ENCODE measurements at regions not wholly inside any gene's neighbourhood (a gene's known extent, or its start where the extent isn't known, plus 50 kb on each side); places are given as distances from the start of the nearest gene placed in this dataset.

- Histone ChIP-seq H3K27ac (ENCODE audit: insufficient read depth, low read length, poor library complexity, severe bottlenecking) (no peak overlapping the region), H3K4me3 (ENCODE audit: insufficient read depth, low read depth, low read length, poor library complexity, severe bottlenecking) (no peak overlapping the region), H3K4me1 (ENCODE audit: control insufficient read depth, insufficient read depth, low read length, poor library complexity, severe bottlenecking) (no peaks in the 10 kb centered on the region), H3K27me3 (replicated peaks; ENCODE audit: control insufficient read depth, insufficient read depth, low read length, poor library complexity, severe bottlenecking) (no peaks in the 10 kb centered on the region), H3K9me3 (ENCODE audit: control insufficient read depth, low read length) (no peaks in the 10 kb centered on the region), H3K36me3 (ENCODE audit: control insufficient read depth, insufficient read depth, low read length) (no peaks in the 10 kb centered on the region)
- DNase-seq: no peak
Measured at GRCh38 chr2:198476007-198476406, 671.6 kb downstream of the PLCL1 start.

GRCh38 chr2:198471291-198471690, 666.9 kb downstream of the PLCL1 start:
- Histone ChIP-seq H3K27me3 (replicated peaks; ENCODE audit: control insufficient read depth, insufficient read depth, low read length, poor library complexity, severe bottlenecking) (no peaks in the 10 kb centered on the region), H3K27ac (ENCODE audit: insufficient read depth, low read length, poor library complexity, severe bottlenecking) (no peak overlapping the region), H3K4me3 (ENCODE audit: insufficient read depth, low read depth, low read length, poor library complexity, severe bottlenecking) (no peak overlapping the region), H3K9me3 (ENCODE audit: control insufficient read depth, low read length) (no peaks in the 10 kb centered on the region), H3K36me3 (ENCODE audit: control insufficient read depth, insufficient read depth, low read length) (no peaks in the 10 kb centered on the region), H3K4me1 (ENCODE audit: control insufficient read depth, insufficient read depth, low read length, poor library complexity, severe bottlenecking) (no peaks in the 10 kb centered on the region)
- no peak for DNase-seq

GRCh38 chr2:198468136-198468535, 663.7 kb downstream of the PLCL1 start:
- no peak for DNase-seq
- Histone ChIP-seq H3K4me3 (ENCODE audit: insufficient read depth, low read depth, low read length, poor library complexity, severe bottlenecking) (no peak overlapping the region), H3K27me3 (replicated peaks; ENCODE audit: control insufficient read depth, insufficient read depth, low read length, poor library complexity, severe bottlenecking) (no peaks in the 10 kb centered on the region), H3K4me1 (ENCODE audit: control insufficient read depth, insufficient read depth, low read length, poor library complexity, severe bottlenecking) (no peaks in the 10 kb centered on the region), H3K36me3 (ENCODE audit: control insufficient read depth, insufficient read depth, low read length) (no peaks in the 10 kb centered on the region), H3K27ac (ENCODE audit: insufficient read depth, low read length, poor library complexity, severe bottlenecking) (no peak overlapping the region), H3K9me3 (ENCODE audit: control insufficient read depth, low read length) (no peaks in the 10 kb centered on the region)

GRCh38 chr2:198465970-198466369, 661.6 kb downstream of the PLCL1 start:
- H3K4me1 ChIP-seq (ENCODE audit: control insufficient read depth, insufficient read depth, low read length, poor library complexity, severe bottlenecking): no peaks in the 10 kb centered on the region
- H3K27me3 ChIP-seq (replicated peaks; ENCODE audit: control insufficient read depth, insufficient read depth, low read length, poor library complexity, severe bottlenecking): no peaks in the 10 kb centered on the region
- DNase-seq: no peak

DNA sequence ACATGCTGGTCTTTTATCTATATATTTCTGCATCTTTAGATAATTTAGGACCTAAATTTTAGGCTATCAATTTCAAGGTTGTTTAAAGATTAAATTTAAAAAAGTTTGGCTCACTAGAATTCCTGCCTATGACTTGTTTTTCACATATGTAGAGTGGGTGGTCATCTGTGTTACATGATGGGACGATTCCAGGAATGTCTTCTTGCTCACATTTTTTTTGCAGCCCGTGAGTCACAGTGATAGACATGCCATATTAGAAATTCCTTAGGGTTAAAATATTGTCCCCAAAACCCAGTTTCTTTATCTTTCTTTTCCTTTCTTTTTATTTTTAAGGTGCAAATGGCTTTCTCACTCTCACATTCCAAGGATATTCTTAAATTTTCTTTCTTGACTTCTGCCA, 652.0 kb downstream of the PLCL1 start:
- Histone ChIP-seq H3K27me3 (replicated peaks; ENCODE audit: control insufficient read depth, insufficient read depth, low read length, poor library complexity, severe bottlenecking) (no peaks in the 10 kb centered on the region), H3K36me3 (ENCODE audit: control insufficient read depth, insufficient read depth, low read length) (no peaks in the 10 kb centered on the region), H3K4me1 (ENCODE audit: control insufficient read depth, insufficient read depth, low read length, poor library complexity, severe bottlenecking) (no peaks in the 10 kb centered on the region), H3K9me3 (ENCODE audit: control insufficient read depth, low read length) (no peaks in the 10 kb centered on the region), H3K4me3 (ENCODE audit: insufficient read depth, low read depth, low read length, poor library complexity, severe bottlenecking) (no peak overlapping the region), H3K27ac (ENCODE audit: insufficient read depth, low read length, poor library complexity, severe bottlenecking) (no peak overlapping the region)
- no peak for DNase-seq

More at GRCh38 chr2:198465970-198466369, 661.6 kb downstream of the PLCL1 start:
- Histone ChIP-seq H3K9me3 (ENCODE audit: control insufficient read depth, low read length) (no peaks in the 10 kb centered on the region), H3K27ac (ENCODE audit: insufficient read depth, low read length, poor library complexity, severe bottlenecking) (no peak overlapping the region), H3K4me3 (ENCODE audit: insufficient read depth, low read depth, low read length, poor library complexity, severe bottlenecking) (no peak overlapping the region), H3K36me3 (ENCODE audit: control insufficient read depth, insufficient read depth, low read length) (no peaks in the 10 kb centered on the region)

DNA sequence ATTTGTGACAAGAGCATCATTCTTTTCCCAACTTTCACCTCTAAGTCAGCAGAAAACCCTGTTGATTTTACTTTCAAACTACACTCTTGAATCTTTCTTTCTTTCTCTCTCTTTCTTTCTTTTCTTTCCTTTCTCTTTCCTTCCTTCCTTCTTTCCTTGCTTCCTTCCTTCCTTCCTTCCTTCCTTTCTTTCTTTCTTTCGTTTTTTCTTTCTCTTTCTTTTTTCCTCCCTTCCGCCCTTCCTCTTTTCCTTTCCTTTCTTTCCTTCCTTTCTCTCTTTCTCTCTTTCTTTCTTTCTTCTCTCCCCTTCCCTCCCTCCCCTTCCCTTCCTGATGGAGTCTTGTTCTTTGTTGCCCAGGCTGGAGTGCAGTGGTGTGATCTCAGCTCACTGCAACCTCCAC, 649.5 kb downstream of the PLCL1 start:
- H3K27ac ChIP-seq (ENCODE audit: insufficient read depth, low read length, poor library complexity, severe bottlenecking): no peak overlapping the region
- DNase-seq: no peak
- H3K4me1 ChIP-seq (ENCODE audit: control insufficient read depth, insufficient read depth, low read length, poor library complexity, severe bottlenecking): no peaks in the 10 kb centered on the region
- no peaks in the 10 kb centered on the region for H3K36me3 ChIP-seq (ENCODE audit: control insufficient read depth, insufficient read depth, low read length)
- H3K27me3 ChIP-seq (replicated peaks; ENCODE audit: control insufficient read depth, insufficient read depth, low read length, poor library complexity, severe bottlenecking): no peaks in the 10 kb centered on the region
- no peak overlapping the region for H3K4me3 ChIP-seq (ENCODE audit: insufficient read depth, low read depth, low read length, poor library complexity, severe bottlenecking)
- H3K9me3 ChIP-seq (ENCODE audit: control insufficient read depth, low read length): no peaks in the 10 kb centered on the region

GRCh38 chr2:198452327-198452726, 647.9 kb downstream of the PLCL1 start:
- DNase-seq: no peak
- Histone ChIP-seq H3K27ac (ENCODE audit: insufficient read depth, low read length, poor library complexity, severe bottlenecking) (no peak overlapping the region), H3K9me3 (ENCODE audit: control insufficient read depth, low read length) (no peaks in the 10 kb centered on the region)

GRCh38 chr2:198448789-198449188, 644.4 kb downstream of the PLCL1 start:
- Histone ChIP-seq H3K27ac (ENCODE audit: insufficient read depth, low read length, poor library complexity, severe bottlenecking) (no peak overlapping the region), H3K9me3 (ENCODE audit: control insufficient read depth, low read length) (no peaks in the 10 kb centered on the region), H3K27me3 (replicated peaks; ENCODE audit: control insufficient read depth, insufficient read depth, low read length, poor library complexity, severe bottlenecking) (no peaks in the 10 kb centered on the region), H3K36me3 (ENCODE audit: control insufficient read depth, insufficient read depth, low read length) (no peaks in the 10 kb centered on the region), H3K4me1 (ENCODE audit: control insufficient read depth, insufficient read depth, low read length, poor library complexity, severe bottlenecking) (no peaks in the 10 kb centered on the region), H3K4me3 (ENCODE audit: insufficient read depth, low read depth, low read length, poor library complexity, severe bottlenecking) (no peak overlapping the region)
- DNase-seq: no peak

More at GRCh38 chr2:198452327-198452726, 647.9 kb downstream of the PLCL1 start:
- Histone ChIP-seq H3K27me3 (replicated peaks; ENCODE audit: control insufficient read depth, insufficient read depth, low read length, poor library complexity, severe bottlenecking) (no peaks in the 10 kb centered on the region), H3K36me3 (ENCODE audit: control insufficient read depth, insufficient read depth, low read length) (no peaks in the 10 kb centered on the region), H3K4me3 (ENCODE audit: insufficient read depth, low read depth, low read length, poor library complexity, severe bottlenecking) (no peak overlapping the region), H3K4me1 (ENCODE audit: control insufficient read depth, insufficient read depth, low read length, poor library complexity, severe bottlenecking) (no peaks in the 10 kb centered on the region)

DNA sequence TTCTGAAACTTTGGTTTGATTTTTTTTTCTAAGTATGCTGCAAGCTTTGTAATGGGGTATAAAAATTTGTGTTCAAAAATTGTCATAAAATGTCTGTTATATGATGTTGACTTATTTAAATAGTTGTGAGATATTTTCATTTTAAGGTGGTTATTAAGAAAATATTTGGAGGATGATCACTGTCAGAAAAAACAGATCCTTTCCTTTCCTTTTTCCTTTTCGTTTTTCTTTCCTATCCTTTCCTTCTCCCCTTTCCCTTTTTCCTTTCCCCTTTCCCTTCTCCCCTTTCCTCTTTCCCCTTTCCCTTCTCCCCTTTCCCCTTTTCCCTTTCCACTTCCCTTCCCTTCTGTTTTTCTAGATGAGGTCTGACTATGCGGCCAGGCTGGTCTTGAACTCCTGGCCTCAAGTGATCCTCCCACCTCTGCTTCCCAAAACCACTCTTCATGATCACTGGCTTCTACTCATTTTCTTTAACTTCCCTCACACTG, 640.5 kb downstream of the PLCL1 start:
- Histone ChIP-seq H3K27ac (ENCODE audit: insufficient read depth, low read length, poor library complexity, severe bottlenecking) (no peak overlapping the region), H3K4me3 (ENCODE audit: insufficient read depth, low read depth, low read length, poor library complexity, severe bottlenecking) (no peak overlapping the region), H3K4me1 (ENCODE audit: control insufficient read depth, insufficient read depth, low read length, poor library complexity, severe bottlenecking) (no peaks in the 10 kb centered on the region), H3K27me3 (replicated peaks; ENCODE audit: control insufficient read depth, insufficient read depth, low read length, poor library complexity, severe bottlenecking) (no peaks in the 10 kb centered on the region), H3K9me3 (ENCODE audit: control insufficient read depth, low read length) (no peaks in the 10 kb centered on the region), H3K36me3 (ENCODE audit: control insufficient read depth, insufficient read depth, low read length) (no peaks in the 10 kb centered on the region)
- no peak for DNase-seq

GRCh38 chr2:198441901-198442300, 637.5 kb downstream of the PLCL1 start:
- no peaks in the 10 kb centered on the region for H3K9me3 ChIP-seq (ENCODE audit: control insufficient read depth, low read length)
- H3K27me3 ChIP-seq (replicated peaks; ENCODE audit: control insufficient read depth, insufficient read depth, low read length, poor library complexity, severe bottlenecking): no peaks in the 10 kb centered on the region
- no peak for DNase-seq

GRCh38 chr2:198441246-198441645, 636.9 kb downstream of the PLCL1 start:
- Histone ChIP-seq H3K4me1 (ENCODE audit: control insufficient read depth, insufficient read depth, low read length, poor library complexity, severe bottlenecking) (no peaks in the 10 kb centered on the region), H3K9me3 (ENCODE audit: control insufficient read depth, low read length) (no peaks in the 10 kb centered on the region), H3K36me3 (ENCODE audit: control insufficient read depth, insufficient read depth, low read length) (no peaks in the 10 kb centered on the region), H3K4me3 (ENCODE audit: insufficient read depth, low read depth, low read length, poor library complexity, severe bottlenecking) (no peak overlapping the region), H3K27ac (ENCODE audit: insufficient read depth, low read length, poor library complexity, severe bottlenecking) (no peak overlapping the region), H3K27me3 (replicated peaks; ENCODE audit: control insufficient read depth, insufficient read depth, low read length, poor library complexity, severe bottlenecking) (no peaks in the 10 kb centered on the region)
- DNase-seq: no peak

More at GRCh38 chr2:198441901-198442300, 637.5 kb downstream of the PLCL1 start:
- Histone ChIP-seq H3K27ac (ENCODE audit: insufficient read depth, low read length, poor library complexity, severe bottlenecking) (no peak overlapping the region), H3K4me1 (ENCODE audit: control insufficient read depth, insufficient read depth, low read length, poor library complexity, severe bottlenecking) (no peaks in the 10 kb centered on the region), H3K36me3 (ENCODE audit: control insufficient read depth, insufficient read depth, low read length) (no peaks in the 10 kb centered on the region), H3K4me3 (ENCODE audit: insufficient read depth, low read depth, low read length, poor library complexity, severe bottlenecking) (no peak overlapping the region)

Data from effector memory CD4-positive, alpha-beta T cell (primary cell).